Activated CD8-positive, alpha-beta T cell treated with anti-CD3 and anti-CD28 coated beads for 36 hours (primary cell): ENCODE measurements at regions not wholly inside any gene's neighbourhood (a gene's known extent, or its start where the extent isn't known, plus 50 kb on each side); places are given as distances from the start of the nearest gene placed in this dataset.

Experiments
- ATAC-seq: fragments of 200-7000 bp; cut with Tn5 transposase; one replicate; pipeline ENCODE4 v1.10.0; 2021; ENCODE audit warnings: mild to moderate bottlenecking, moderate library complexity
- CTCF ChIA-PET: fragments of 350-600 bp; sonication (Branson Sonifier 250); formaldehyde crosslinking; loops from one replicate; lab custom pipeline; 2021; ENCODE audit warnings: antibody characterized with exemption; lab: Charles Lee
- POLR2A ChIA-PET: fragments of 350-600 bp; sonication (Branson Sonifier 250); formaldehyde crosslinking; loops from one replicate; lab custom pipeline; 2021; ENCODE audit warnings: antibody characterized with exemption; lab: Charles Lee
- DNase-seq: peaks from one replicate; pipeline ENCODE4 v3.0.0-alpha.2; 2020
- H3K27ac Mint-ChIP-seq: one replicate; pipeline ENCODE4 v1.8.0; 2021; ENCODE audit warnings: mild to moderate bottlenecking, mixed read lengths
- H3K27me3 Mint-ChIP-seq: one replicate; pipeline ENCODE4 v1.8.0; 2021; ENCODE audit warnings: mixed read lengths
- H3K36me3 Mint-ChIP-seq: one replicate; pipeline ENCODE4 v1.8.0; 2021; ENCODE audit warnings: low read depth, mixed read lengths
- H3K4me1 Mint-ChIP-seq: one replicate; pipeline ENCODE4 v1.8.0; 2021; ENCODE audit warnings: low read depth, mixed read lengths
- H3K4me3 Mint-ChIP-seq: one replicate; pipeline ENCODE4 v1.8.0; 2021; ENCODE audit warnings: mild to moderate bottlenecking, moderate library complexity, mixed read lengths
- H3K9me3 Mint-ChIP-seq: one replicate; pipeline ENCODE4 v1.8.0; 2021; ENCODE audit warnings: mixed read lengths
- intact Hi-C: fragments of 100-400 bp; cut with micrococcal nuclease; formaldehyde crosslinking; loops from one replicate; pipeline ENCODE4 v1.10.0; 2022
- TF ChIP-seq, protein P1 (sequence below): fragments of 200-600 bp; IDR thresholded peaks from one replicate; pipeline ENCODE4 v1.8.0; 2022; ENCODE audit warnings: antibody characterized with exemption, mild to moderate bottlenecking

DNA sequence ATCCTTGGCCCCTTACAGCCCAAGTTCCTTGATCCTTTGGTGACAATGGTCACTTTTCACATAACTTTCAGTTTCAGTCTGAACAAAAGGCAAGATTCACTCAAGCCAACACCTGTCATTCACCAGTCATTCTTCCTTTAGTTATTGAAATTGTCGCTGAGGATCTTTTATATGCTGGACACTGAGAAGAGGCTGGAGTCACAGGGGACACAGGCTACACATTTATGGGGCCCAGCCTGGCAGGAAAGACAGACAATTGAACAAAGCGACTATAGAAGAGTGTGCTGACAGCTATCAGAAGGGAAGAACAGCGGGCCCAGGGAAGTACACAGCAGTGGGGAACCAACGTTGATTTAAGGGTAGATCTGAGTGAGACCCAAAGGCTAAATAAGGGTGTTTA, 69.8 kb upstream of the PROK2 start:
- CTCF ChIA-PET: interaction anchor here (1.1 to 2.8 kb wide), 3 partner anchors 124 to 143 kb away, joined by 4 to 8 read pairs (median 6); no protein-coding TSS in a partner anchor
- intact Hi-C loops: loop anchor here (5.0 kb wide), 2 partner anchors 127 to 142 kb away; partner anchors contain the start of gene EIF4E3
- no peak overlapping the region for H3K27ac Mint-ChIP-seq
- ATAC-seq (no peak), DNase-seq (no peak)
- peaks cover 4% of the 10 kb centered on the region for H3K4me1 Mint-ChIP-seq
- POLR2A ChIA-PET: no interaction called here
- H3K36me3 Mint-ChIP-seq: no peaks in the 10 kb centered on the region
- H3K27me3 Mint-ChIP-seq: peaks cover 4% of the 10 kb centered on the region
- H3K9me3 Mint-ChIP-seq: no peaks in the 10 kb centered on the region
- H3K4me3 Mint-ChIP-seq: no peak overlapping the region
- TF ChIP-seq, protein P1, sequence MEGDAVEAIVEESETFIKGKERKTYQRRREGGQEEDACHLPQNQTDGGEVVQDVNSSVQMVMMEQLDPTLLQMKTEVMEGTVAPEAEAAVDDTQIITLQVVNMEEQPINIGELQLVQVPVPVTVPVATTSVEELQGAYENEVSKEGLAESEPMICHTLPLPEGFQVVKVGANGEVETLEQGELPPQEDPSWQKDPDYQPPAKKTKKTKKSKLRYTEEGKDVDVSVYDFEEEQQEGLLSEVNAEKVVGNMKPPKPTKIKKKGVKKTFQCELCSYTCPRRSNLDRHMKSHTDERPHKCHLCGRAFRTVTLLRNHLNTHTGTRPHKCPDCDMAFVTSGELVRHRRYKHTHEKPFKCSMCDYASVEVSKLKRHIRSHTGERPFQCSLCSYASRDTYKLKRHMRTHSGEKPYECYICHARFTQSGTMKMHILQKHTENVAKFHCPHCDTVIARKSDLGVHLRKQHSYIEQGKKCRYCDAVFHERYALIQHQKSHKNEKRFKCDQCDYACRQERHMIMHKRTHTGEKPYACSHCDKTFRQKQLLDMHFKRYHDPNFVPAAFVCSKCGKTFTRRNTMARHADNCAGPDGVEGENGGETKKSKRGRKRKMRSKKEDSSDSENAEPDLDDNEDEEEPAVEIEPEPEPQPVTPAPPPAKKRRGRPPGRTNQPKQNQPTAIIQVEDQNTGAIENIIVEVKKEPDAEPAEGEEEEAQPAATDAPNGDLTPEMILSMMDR: no peak

GRCh38 chr3:71854096-71854495, 69.1 kb upstream of the PROK2 start:
- Mint-ChIP-seq H3K4me1 (peaks cover 3% of the 10 kb centered on the region), H3K27me3 (peaks cover 4% of the 10 kb centered on the region), H3K9me3 (no peaks in the 10 kb centered on the region), H3K36me3 (no peaks in the 10 kb centered on the region), H3K4me3 (no peak overlapping the region), H3K27ac (no peak overlapping the region)
- DNase-seq (no peak), ATAC-seq (no peak)
- CTCF ChIA-PET: interaction anchor here (1.1 to 2.8 kb wide), 3 partner anchors 124 to 143 kb away, joined by 4 to 8 read pairs (median 6); no protein-coding TSS in a partner anchor
- TF ChIP-seq, protein P1: no peak
- POLR2A ChIA-PET: no interaction called here
- intact Hi-C loops: no loop called here

- CTCF ChIA-PET: interaction anchor here (1.0 to 2.0 kb wide), 3 partner anchors 19 to 141 kb away, joined by 3 to 7 read pairs (median 3); no protein-coding TSS in a partner anchor
- Mint-ChIP-seq H3K9me3 (no peaks in the 10 kb centered on the region), H3K36me3 (no peaks in the 10 kb centered on the region), H3K27me3 (peaks cover 4% of the 10 kb centered on the region), H3K27ac (no peak overlapping the region), H3K4me3 (no peak overlapping the region), H3K4me1 (no peaks in the 10 kb centered on the region)
- TF ChIP-seq, protein P1: no peak
- DNase-seq: no peak
- no peak for ATAC-seq
- POLR2A ChIA-PET: no interaction called here
- intact Hi-C loops: no loop called here
Measured at GRCh38 chr3:71851878-71852277, 66.9 kb upstream of the PROK2 start.

- Mint-ChIP-seq H3K4me1 (no peaks in the 10 kb centered on the region), H3K27me3 (peaks cover 4% of the 10 kb centered on the region), H3K9me3 (no peaks in the 10 kb centered on the region), H3K27ac (no peak overlapping the region), H3K36me3 (no peaks in the 10 kb centered on the region), H3K4me3 (no peak overlapping the region)
- TF ChIP-seq, protein P1: no peak
- DNase-seq: no peak
- no peak for ATAC-seq
- CTCF ChIA-PET: no interaction called here
- POLR2A ChIA-PET: no interaction called here
- intact Hi-C loops: no loop called here
Measured at GRCh38 chr3:71850654-71851053, 65.7 kb upstream of the PROK2 start.

DNA sequence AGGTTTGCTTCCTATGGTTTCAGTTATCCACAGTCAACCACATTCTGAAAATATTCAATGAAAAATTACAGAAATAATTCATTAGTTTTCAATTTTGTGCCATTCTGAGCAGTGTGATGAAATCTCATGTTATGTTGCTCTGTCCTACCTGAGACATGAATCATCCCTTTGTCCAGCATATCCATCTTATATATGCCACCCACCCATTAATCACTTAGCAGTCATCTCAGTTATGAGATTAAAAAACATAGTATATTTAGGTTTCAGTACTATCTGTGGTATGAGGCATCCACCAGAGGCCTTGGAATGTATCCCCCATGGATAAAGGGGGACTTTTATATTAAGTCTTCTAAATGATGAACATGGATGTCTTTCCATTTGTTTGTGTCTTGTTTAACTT, 64.7 kb upstream of the PROK2 start:
- intact Hi-C loops: no loop called here
- no peak for DNase-seq
- POLR2A ChIA-PET: no interaction called here
- ATAC-seq: no peak
- Mint-ChIP-seq H3K27me3 (peaks cover 4% of the 10 kb centered on the region), H3K36me3 (no peaks in the 10 kb centered on the region), H3K27ac (no peak overlapping the region), H3K4me1 (no peaks in the 10 kb centered on the region), H3K4me3 (no peak overlapping the region), H3K9me3 (no peaks in the 10 kb centered on the region)
- TF ChIP-seq, protein P1: no peak
- CTCF ChIA-PET: no interaction called here
